SU-DHL-6 (cell line): ENCODE measurements at regions not wholly inside any gene's neighbourhood (a gene's known extent, or its start where the extent isn't known, plus 50 kb on each side); places are given as distances from the start of the nearest gene placed in this dataset.

Experiments
- H2AFZ ChIP-seq: fragments of 200-600 bp; sonication (generic); 2 replicates; pipeline ENCODE4 v1.6.1; 2014; ENCODE audit warnings: low read depth, mild to moderate bottlenecking, moderate library complexity, mixed read lengths, antibody characterized with exemption, low read length; ENCODE audit not compliant: severe bottlenecking
- H3F3A ChIP-seq: fragments of 200-600 bp; shearing (Covaris generic); 2 replicates; pipeline ENCODE4 v1.6.0; 2016; ENCODE audit warnings: antibody characterized with exemption, mild to moderate bottlenecking; ENCODE audit not compliant: insufficient read depth
- H3K27ac ChIP-seq: fragments of 200-600 bp; sonication (generic); 2 replicates; pipeline ENCODE4 v1.5.1; 2016; ENCODE audit warnings: low read depth, mild to moderate bottlenecking, low read length, moderate library complexity, mixed read lengths
- H3K27me3 ChIP-seq: fragments of 200-600 bp; sonication (generic), shearing (Covaris generic); 2 replicates; pipeline ENCODE4 v1.6.0; 2014; ENCODE audit warnings: mild to moderate bottlenecking, low read length
- H3K36me3 ChIP-seq: fragments of 200-600 bp; sonication (generic); 2 replicates; pipeline ENCODE4 v1.6.1; 2014; ENCODE audit warnings: mild to moderate bottlenecking, low read length, mixed read lengths
- H3K4me2 ChIP-seq: fragments of 300-600, 200-600 bp; shearing (Covaris generic), sonication (generic); 2 replicates; pipeline ENCODE4 v1.6.0; 2014; ENCODE audit warnings: low read length, low read depth, mild to moderate bottlenecking; ENCODE audit not compliant: poor library complexity, severe bottlenecking
- H3K4me3 ChIP-seq: fragments of 200-600 bp; sonication (generic); 2 replicates; pipeline ENCODE4 v1.5.1; 2014; ENCODE audit warnings: antibody characterized with exemption, low read length, mild to moderate bottlenecking, mixed read lengths; ENCODE audit not compliant: insufficient read depth, poor library complexity, severe bottlenecking
- H3K79me2 ChIP-seq: fragments of 200-600 bp; sonication (generic); 2 replicates; pipeline ENCODE4 v1.6.1; 2014; ENCODE audit warnings: mild to moderate bottlenecking, low read length, moderate library complexity; ENCODE audit not compliant: insufficient read depth
- H3K9ac ChIP-seq: fragments of 200-600 bp; sonication (generic); 2 replicates; pipeline ENCODE4 v1.7.0; 2014; ENCODE audit warnings: mild to moderate bottlenecking, low read length
- H3K9me2 ChIP-seq: fragments of 200-600 bp; sonication (generic); replicated peaks from 2 replicates; pipeline ENCODE4 v1.6.1; 2014; ENCODE audit warnings: low read length; ENCODE audit not compliant: insufficient read depth
- H3K9me3 ChIP-seq: fragments of 200-600 bp; sonication (generic); 2 replicates; pipeline ENCODE4 v1.6.1; 2014; ENCODE audit warnings: low read length, mixed read lengths; ENCODE audit not compliant: insufficient read depth
- H4K20me1 ChIP-seq: fragments of 200-600 bp; sonication (generic); 2 replicates; pipeline ENCODE4 v1.6.1; 2014; ENCODE audit warnings: low read depth, mild to moderate bottlenecking, antibody characterized with exemption, low read length, moderate library complexity, mixed read lengths
- EZH2phosphoT487 ChIP-seq: fragments of 200-600 bp; sonication (generic), shearing (Covaris generic); conservative IDR thresholded peaks from 2 replicates; pipeline ENCODE4 v1.6.1; 2018; ENCODE audit warnings: mild to moderate bottlenecking, antibody characterized with exemption, low read length, moderate library complexity, mixed read lengths
- TF ChIP-seq, protein P1 (sequence below): fragments of 200-600 bp; sonication (generic); IDR thresholded peaks from one replicate; pipeline ENCODE4 v1.5.1; 2017; ENCODE audit warnings: antibody characterized with exemption, mild to moderate bottlenecking, low read length, moderate library complexity; ENCODE audit not compliant: insufficient read depth, poor library complexity, severe bottlenecking

DNA sequence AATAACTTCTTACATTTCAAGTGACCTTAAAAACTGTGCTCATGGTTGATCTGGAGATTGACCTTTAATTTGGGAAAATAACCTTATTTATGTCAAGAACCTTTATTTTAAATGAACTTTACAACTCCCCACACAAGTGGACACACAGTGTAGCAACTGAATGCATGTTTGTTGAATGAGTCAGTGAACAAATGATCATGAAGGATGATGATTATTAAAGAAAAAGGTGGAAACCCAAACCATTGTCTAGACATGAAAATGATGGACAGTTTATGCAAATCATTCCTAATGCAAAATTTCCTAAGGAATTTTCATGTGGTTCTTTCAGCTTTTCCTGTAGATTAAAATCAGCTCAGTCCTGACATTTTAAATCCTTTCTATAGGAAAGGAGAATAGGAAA is 439.8 kb upstream of the RUNX1 start:
- H3K9ac ChIP-seq = no peak overlapping the region
- H3K79me2 ChIP-seq = no peaks in the 10 kb centered on the region
- no peaks in the 10 kb centered on the region for H3K27me3 ChIP-seq
- no peaks in the 10 kb centered on the region for H3K9me3 ChIP-seq
- H3K4me3 ChIP-seq = no peak overlapping the region
- TF ChIP-seq EZH2phosphoT487 = no peak
- TF ChIP-seq, protein P1, sequence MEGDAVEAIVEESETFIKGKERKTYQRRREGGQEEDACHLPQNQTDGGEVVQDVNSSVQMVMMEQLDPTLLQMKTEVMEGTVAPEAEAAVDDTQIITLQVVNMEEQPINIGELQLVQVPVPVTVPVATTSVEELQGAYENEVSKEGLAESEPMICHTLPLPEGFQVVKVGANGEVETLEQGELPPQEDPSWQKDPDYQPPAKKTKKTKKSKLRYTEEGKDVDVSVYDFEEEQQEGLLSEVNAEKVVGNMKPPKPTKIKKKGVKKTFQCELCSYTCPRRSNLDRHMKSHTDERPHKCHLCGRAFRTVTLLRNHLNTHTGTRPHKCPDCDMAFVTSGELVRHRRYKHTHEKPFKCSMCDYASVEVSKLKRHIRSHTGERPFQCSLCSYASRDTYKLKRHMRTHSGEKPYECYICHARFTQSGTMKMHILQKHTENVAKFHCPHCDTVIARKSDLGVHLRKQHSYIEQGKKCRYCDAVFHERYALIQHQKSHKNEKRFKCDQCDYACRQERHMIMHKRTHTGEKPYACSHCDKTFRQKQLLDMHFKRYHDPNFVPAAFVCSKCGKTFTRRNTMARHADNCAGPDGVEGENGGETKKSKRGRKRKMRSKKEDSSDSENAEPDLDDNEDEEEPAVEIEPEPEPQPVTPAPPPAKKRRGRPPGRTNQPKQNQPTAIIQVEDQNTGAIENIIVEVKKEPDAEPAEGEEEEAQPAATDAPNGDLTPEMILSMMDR = no peak
- H3K4me2 ChIP-seq = no peak overlapping the region
- H3K9me2 ChIP-seq = no peaks in the 10 kb centered on the region; the same call in 1 of the 2 replicates
- no peak overlapping the region for H2AFZ ChIP-seq
- no peaks in the 10 kb centered on the region for H3K36me3 ChIP-seq
- no peak overlapping the region for H3K27ac ChIP-seq
- H4K20me1 ChIP-seq = no peaks in the 10 kb centered on the region
- no peaks in the 10 kb centered on the region for H3F3A ChIP-seq

DNA sequence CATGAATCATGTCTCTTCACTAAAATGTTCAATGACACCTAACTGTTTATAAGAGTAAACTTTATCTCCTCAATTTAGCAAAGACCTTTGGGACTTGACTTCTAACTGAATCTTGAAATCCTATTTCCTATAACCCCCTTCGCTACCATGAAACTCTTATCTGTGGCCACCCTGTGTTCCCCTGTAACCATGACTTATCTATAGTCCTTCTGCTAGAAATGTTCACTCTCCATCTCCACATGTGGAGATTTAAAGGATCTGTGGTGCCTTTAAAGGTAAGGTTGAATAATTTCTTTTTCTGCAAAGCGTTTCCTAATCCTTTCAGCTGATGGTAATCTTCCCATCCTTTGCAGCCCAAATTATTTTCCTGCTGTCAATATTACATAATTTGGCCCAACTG is 436.3 kb upstream of the RUNX1 start:
- no peaks in the 10 kb centered on the region; the same call in 1 of the 2 replicates for H3K9me2 ChIP-seq
- H3K27me3 ChIP-seq = no peaks in the 10 kb centered on the region
- no peak overlapping the region for H3K4me2 ChIP-seq
- H3K9ac ChIP-seq = no peak overlapping the region
- 0 out of 2 replicates have a peak, but pooled peaks cover 3% of the 10 kb centered on the region for H3K9me3 ChIP-seq
- H3K27ac ChIP-seq = no peak overlapping the region
- H4K20me1 ChIP-seq = no peaks in the 10 kb centered on the region
- no peaks in the 10 kb centered on the region for H3K36me3 ChIP-seq
- H3F3A ChIP-seq = no peaks in the 10 kb centered on the region
- H3K79me2 ChIP-seq = no peaks in the 10 kb centered on the region
- no peak overlapping the region for H2AFZ ChIP-seq
- TF ChIP-seq, protein P1 = no peak
- TF ChIP-seq EZH2phosphoT487 = no peak
- H3K4me3 ChIP-seq = no peak overlapping the region

DNA sequence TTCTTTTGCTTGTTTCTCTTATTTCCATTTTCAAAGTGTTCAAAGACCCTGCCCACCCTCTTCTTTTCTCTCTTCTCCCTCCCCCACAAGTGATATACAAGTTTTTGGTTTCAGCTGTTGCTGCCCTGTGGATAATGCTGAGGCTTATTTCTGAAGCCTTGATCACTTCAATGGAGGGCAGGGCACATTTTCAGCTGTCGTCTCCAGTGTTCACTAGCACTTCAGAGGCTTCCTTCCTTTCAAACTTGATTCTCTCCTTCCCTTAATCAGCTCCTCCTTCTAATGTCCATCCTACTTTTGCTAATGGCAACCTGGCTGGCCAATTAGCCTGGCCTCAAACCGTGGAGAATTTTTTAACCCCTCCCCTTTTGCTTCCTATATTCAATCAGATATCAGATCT is 435.7 kb upstream of the RUNX1 start:
- Histone ChIP-seq H3K27me3 (0 out of 2 replicates have a peak, but pooled peaks cover 3% of the 10 kb centered on the region), H3K36me3 (no peaks in the 10 kb centered on the region), H3K4me3 (no peak overlapping the region), H3K9ac (no peak overlapping the region), H4K20me1 (no peaks in the 10 kb centered on the region), H3K9me3 (0 out of 2 replicates have a peak, but pooled peaks cover 3% of the 10 kb centered on the region), H3F3A (no peaks in the 10 kb centered on the region), H3K4me2 (no peak overlapping the region), H3K79me2 (no peaks in the 10 kb centered on the region), H3K27ac (no peak overlapping the region), H2AFZ (no peak overlapping the region), H3K9me2 (no peaks in the 10 kb centered on the region; the same call in 1 of the 2 replicates)
- TF ChIP-seq, protein P1 = no peak
- TF ChIP-seq EZH2phosphoT487 = no peak
